Pancreas (tissue), 10 donors: ENCODE measurements at regions not wholly inside any gene's neighbourhood (a gene's known extent, or its start where the extent isn't known, plus 50 kb on each side); places are given as distances from the start of the nearest gene placed in this dataset.

Experiments
- ATAC-seq, 4 donors: fragments of 200-7000 bp; cut with Tn5 transposase; one replicate each; pipeline versions ENCODE4 v1.8.0 to v1.9.1; 2020; ENCODE audit warnings: mild to moderate bottlenecking in 4 of 4, moderate library complexity in 4 of 4
- DNase-seq, 6 donors: peaks; one replicate each; pipeline ENCODE4 v3.0.0-alpha.2; 2020
- FAIRE-seq: peaks from 2 replicates; lab custom pipeline; 2012; peaks lifted over from hg19 to GRCh38; lab: Jason Lieb, UNC
- H3K27ac ChIP-seq, 4 donors: fragments of 200-600 bp; sonication (generic); 1 replicate in 3 of 4; 2 replicates in 1 of 4; pipeline versions ENCODE4 v1.5.0 to v1.8.0; 2020
- H3K27me3 ChIP-seq, 4 donors: fragments of 200-600 bp; one replicate each; pipeline ENCODE4 v1.8.0; 2021
- H3K36me3 ChIP-seq, 3 donors: fragments of 200-600 bp; sonication (generic) in 1 of 3; one replicate each; pipeline versions ENCODE4 v1.5.0 to v1.8.0; 2020 to 2021
- H3K4me1 ChIP-seq, 3 donors: fragments of 200-600 bp; one replicate each; pipeline ENCODE4 v1.8.0; 2021
- H3K4me3 ChIP-seq, 4 donors: fragments of 200-600 bp; sonication (generic) in 2 of 4; one replicate each; pipeline versions ENCODE4 v1.5.0 to v1.8.0; 2020 to 2021
- H3K9me3 ChIP-seq, 4 donors: fragments of 200-600 bp; one replicate each; pipeline ENCODE4 v1.8.0; 2021
- CTCF ChIP-seq, 4 donors: fragments of 200-600 bp; sonication (generic) in 3 of 4; IDR thresholded peaks; one replicate each; pipeline versions ENCODE4 v1.5.0 to v1.8.0; 2021; ENCODE audit warnings: antibody characterized with exemption in 4 of 4
- WGBS, 2 donors: extraction: QIAGEN DNeasy Blood & Tissue Kit; methylation state at CpG; one replicate each; pipeline ENCODE4 v1.1.7; 2013; 5-methylcytosine and 5-hydroxymethylcytosine counted together
- intact Hi-C, 3 donors: fragments of 100-400 bp; cut with DNase I; formaldehyde crosslinking; loops; one replicate each; pipeline versions ENCODE4 v1.11.1 to v1.14.2; 2022
- donor health status: healthy with polysubstance abuse.
- donor health status: DM: no; HTN: no; CAD: no; lungs with moderate emphysema.
- donor health status: DM: no; HTN: no; CAD: no.
- donor health status: control.
- donor health status: control.
- donor health status: Bipolar disorder and iron deficiency.
- donor health status: DM: yes; HTN: yes; CAD: no.
- donor health status: DM: no; HTN: no; CAD: no.
- donor health status: DM: no; HTN: no; CAD: no.
- donor health status: DM: yes; HTN: yes; CAD: no.

- 89 to 93% methylated on average over 4 of the region's 4 CpGs for WGBS, 2 donors
- no peak for FAIRE-seq
- DNase-seq, result no peak
- TF ChIP-seq CTCF (IDR thresholded peaks at IDR 0.05), result no peak
- Histone ChIP-seq H3K4me1 (no peaks in the 10 kb centered on the region), H3K4me3 (no peak overlapping the region), H3K27me3 (no peaks in the 10 kb centered on the region), H3K9me3 (no peaks in the 10 kb centered on the region), H3K36me3 (no peaks in the 10 kb centered on the region), H3K27ac (no peak overlapping the region)
- intact Hi-C loops, result no loop called here
- ATAC-seq, result no peak
These were observed 56.5 kb upstream of the BCAT1 start for GRCh38 chr12:25005376-25005775.

GRCh38 chr12:25004447-25004846 is 55.5 kb upstream of the BCAT1 start:
- FAIRE-seq, result no peak
- TF ChIP-seq CTCF (IDR thresholded peaks at IDR 0.05), result no peak
- intact Hi-C loops, result no loop called here
- no peak for DNase-seq
- H3K4me1 ChIP-seq, result no peaks in the 10 kb centered on the region
- no peak overlapping the region for H3K27ac ChIP-seq
- H3K9me3 ChIP-seq, result no peaks in the 10 kb centered on the region
- H3K4me3 ChIP-seq, result no peak overlapping the region
- no peak for ATAC-seq
- no peaks in the 10 kb centered on the region for H3K36me3 ChIP-seq
- 80 to 90% methylated on average over 7 of the region's 7 CpGs for WGBS, 2 donors
- H3K27me3 ChIP-seq, result no peaks in the 10 kb centered on the region

- H3K4me3 ChIP-seq, result no peak overlapping the region
- H3K9me3 ChIP-seq, result no peaks in the 10 kb centered on the region
- no peaks in the 10 kb centered on the region for H3K36me3 ChIP-seq
- no peaks in the 10 kb centered on the region for H3K4me1 ChIP-seq
- no peak for TF ChIP-seq CTCF (IDR thresholded peaks at IDR 0.05)
- H3K27ac ChIP-seq, result no peak overlapping the region
- no peak for ATAC-seq
- no peak for DNase-seq
- WGBS, 2 donors, result 78 to 81% methylated on average over 2 of the region's 2 CpGs
- no peak for FAIRE-seq
- intact Hi-C loops, result loop anchor here in 1 of 3 donors (2.0 kb wide), 1 partner anchor 35 kb away; no protein-coding TSS in a partner anchor
- H3K27me3 ChIP-seq, result no peaks in the 10 kb centered on the region
These were observed 52.4 kb upstream of the BCAT1 start for GRCh38 chr12:25001311-25001710.
